WTC11 (cell line): ENCODE measurements at regions not wholly inside any gene's neighbourhood (a gene's known extent, or its start where the extent isn't known, plus 50 kb on each side); places are given as distances from the start of the nearest gene placed in this dataset.
"Not testable (repeated sequence)": the region's sequence is repeated elsewhere in the genome, so short reads cannot be mapped to it uniquely, and the experiment has no call there.

ENCODE experiments used
- ATAC-seq: fragments of 200-7000 bp; cut with Tn5 transposase; 2 replicates; pipeline ENCODE4 v1.10.0; 2021; ENCODE audit warnings: mild to moderate bottlenecking, moderate library complexity
- CTCF ChIA-PET: fragments of 300-600 bp; sonication (Branson Sonifier 250); formaldehyde crosslinking; loops from one replicate; lab custom pipeline; 2021; ENCODE audit warnings: antibody characterized with exemption; lab: Charles Lee
- POLR2A ChIA-PET: fragments of 350-600 bp; sonication (Branson Sonifier 250); formaldehyde crosslinking; loops from one replicate; lab custom pipeline; 2021; ENCODE audit warnings: antibody characterized with exemption; lab: Charles Lee
- DNase-seq: peaks from one replicate; pipeline ENCODE4 v3.0.0; 2021; ENCODE audit warnings: low spot score
- H3K27ac Mint-ChIP-seq: 2 replicates; pipeline ENCODE4 v1.8.0; 2021; ENCODE audit warnings: mixed read lengths
- H3K27me3 Mint-ChIP-seq: 2 replicates; pipeline ENCODE4 v1.8.0; 2021; ENCODE audit warnings: low read depth, mild to moderate bottlenecking, moderate library complexity, mixed read lengths
- H3K36me3 Mint-ChIP-seq: 2 replicates; pipeline ENCODE4 v1.8.0; 2021; ENCODE audit warnings: mixed read lengths
- H3K4me1 Mint-ChIP-seq: 2 replicates; pipeline ENCODE4 v1.8.0; 2022; ENCODE audit warnings: mixed read lengths
- H3K4me3 Mint-ChIP-seq: 2 replicates; pipeline ENCODE4 v1.8.0; 2021; ENCODE audit warnings: mild to moderate bottlenecking, moderate library complexity, mixed read lengths
- H3K9me3 Mint-ChIP-seq: 2 replicates; pipeline ENCODE4 v1.8.0; 2021; ENCODE audit warnings: mixed read lengths
- CREM ChIP-seq: sonication (generic); formaldehyde crosslinking; IDR thresholded peaks from 2 replicates; pipeline ENCODE4 v1.8.1; 2022; ENCODE audit warnings: mild to moderate bottlenecking, missing genetic modification reagents, moderate library complexity
- IRF2 ChIP-seq: sonication (generic); formaldehyde crosslinking; IDR thresholded peaks from 2 replicates; pipeline ENCODE4 v1.8.0; 2022; ENCODE audit warnings: low read depth, missing genetic modification reagents, borderline replicate concordance
- OVOL2 ChIP-seq: fragments of 250-450 bp; sonication (Bioruptor Pico); IDR thresholded peaks from 2 replicates; pipeline ENCODE4 v1.9.0; 2021; ENCODE audit warnings: mild to moderate bottlenecking, borderline replicate concordance
- SMAD3 ChIP-seq: sonication (generic); formaldehyde crosslinking; IDR thresholded peaks from 2 replicates; pipeline ENCODE4 v1.8.0; 2022; ENCODE audit warnings: missing genetic modification reagents, mild to moderate bottlenecking, borderline replicate concordance
- ZNF232 ChIP-seq: sonication (generic); formaldehyde crosslinking; IDR thresholded peaks from 2 replicates; pipeline ENCODE4 v1.8.0; 2022; ENCODE audit warnings: mild to moderate bottlenecking, missing genetic modification reagents
- ZNF281 ChIP-seq: sonication (generic); formaldehyde crosslinking; IDR thresholded peaks from 2 replicates; pipeline ENCODE4 v1.8.0; 2023; ENCODE audit warnings: mild to moderate bottlenecking, missing genetic modification reagents
- ZNF532 ChIP-seq: fragments of 250-450 bp; sonication (Bioruptor Pico); IDR thresholded peaks from 2 replicates; pipeline ENCODE4 v1.9.0; 2021; ENCODE audit warnings: mild to moderate bottlenecking, borderline replicate concordance
- ZSCAN18 ChIP-seq: fragments of 250-450 bp; sonication (Bioruptor Pico); IDR thresholded peaks from 2 replicates; pipeline ENCODE4 v2.1.2; 2022; ENCODE audit warnings: mild to moderate bottlenecking, moderate library complexity
- TF ChIP-seq, protein P1 (sequence below): sonication (generic); formaldehyde crosslinking; IDR thresholded peaks from 2 replicates; pipeline ENCODE4 v1.8.1; 2023; ENCODE audit warnings: mild to moderate bottlenecking, missing genetic modification reagents, moderate library complexity
- TF ChIP-seq, protein P2 (sequence below): sonication (generic); formaldehyde crosslinking; conservative IDR thresholded peaks from 2 replicates; pipeline ENCODE4 v1.8.1; 2023; ENCODE audit warnings: mild to moderate bottlenecking, low read depth, missing genetic modification reagents, moderate library complexity
- TF ChIP-seq, protein P3 (sequence below): fragments of 200-600 bp; IDR thresholded peaks from 2 replicates; pipeline ENCODE4 v1.8.0; 2022; ENCODE audit warnings: antibody characterized with exemption

GRCh38 chr4:111154934-111155333 lies 532.1 kb upstream of the PITX2 start:
- no peak for TF ChIP-seq ZSCAN18
- no peak for TF ChIP-seq OVOL2 (CRISPR knock-in tag)
- no peak for TF ChIP-seq CREM (CRISPR knock-in tag)
- TF ChIP-seq, protein P1, sequence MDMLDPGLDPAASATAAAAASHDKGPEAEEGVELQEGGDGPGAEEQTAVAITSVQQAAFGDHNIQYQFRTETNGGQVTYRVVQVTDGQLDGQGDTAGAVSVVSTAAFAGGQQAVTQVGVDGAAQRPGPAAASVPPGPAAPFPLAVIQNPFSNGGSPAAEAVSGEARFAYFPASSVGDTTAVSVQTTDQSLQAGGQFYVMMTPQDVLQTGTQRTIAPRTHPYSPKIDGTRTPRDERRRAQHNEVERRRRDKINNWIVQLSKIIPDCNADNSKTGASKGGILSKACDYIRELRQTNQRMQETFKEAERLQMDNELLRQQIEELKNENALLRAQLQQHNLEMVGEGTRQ: no peak
- no peak for TF ChIP-seq IRF2
- TF ChIP-seq, protein P2, sequence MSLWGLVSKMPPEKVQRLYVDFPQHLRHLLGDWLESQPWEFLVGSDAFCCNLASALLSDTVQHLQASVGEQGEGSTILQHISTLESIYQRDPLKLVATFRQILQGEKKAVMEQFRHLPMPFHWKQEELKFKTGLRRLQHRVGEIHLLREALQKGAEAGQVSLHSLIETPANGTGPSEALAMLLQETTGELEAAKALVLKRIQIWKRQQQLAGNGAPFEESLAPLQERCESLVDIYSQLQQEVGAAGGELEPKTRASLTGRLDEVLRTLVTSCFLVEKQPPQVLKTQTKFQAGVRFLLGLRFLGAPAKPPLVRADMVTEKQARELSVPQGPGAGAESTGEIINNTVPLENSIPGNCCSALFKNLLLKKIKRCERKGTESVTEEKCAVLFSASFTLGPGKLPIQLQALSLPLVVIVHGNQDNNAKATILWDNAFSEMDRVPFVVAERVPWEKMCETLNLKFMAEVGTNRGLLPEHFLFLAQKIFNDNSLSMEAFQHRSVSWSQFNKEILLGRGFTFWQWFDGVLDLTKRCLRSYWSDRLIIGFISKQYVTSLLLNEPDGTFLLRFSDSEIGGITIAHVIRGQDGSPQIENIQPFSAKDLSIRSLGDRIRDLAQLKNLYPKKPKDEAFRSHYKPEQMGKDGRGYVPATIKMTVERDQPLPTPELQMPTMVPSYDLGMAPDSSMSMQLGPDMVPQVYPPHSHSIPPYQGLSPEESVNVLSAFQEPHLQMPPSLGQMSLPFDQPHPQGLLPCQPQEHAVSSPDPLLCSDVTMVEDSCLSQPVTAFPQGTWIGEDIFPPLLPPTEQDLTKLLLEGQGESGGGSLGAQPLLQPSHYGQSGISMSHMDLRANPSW (CRISPR knock-in tag): no peak
- no peak for TF ChIP-seq ZNF232 (CRISPR knock-in tag)
- no peak for TF ChIP-seq ZNF532 (CRISPR knock-in tag)
- TF ChIP-seq, all 79 proteins: peak for 0
- Mint-ChIP-seq H3K27ac (no peak overlapping the region), H3K9me3 (peaks cover 27% of the 10 kb centered on the region), H3K4me3 (no peak overlapping the region), H3K4me1 (no peaks in the 10 kb centered on the region), H3K36me3 (peaks cover 20% of the 10 kb centered on the region), H3K27me3 (0 out of 2 replicates have a peak, but pooled peaks cover under 1% of the 10 kb centered on the region)
- ChIA-PET CTCF (interaction anchor here (1.2 kb wide), 1 partner anchor 10 kb away, joined by 3 read pairs; no protein-coding TSS in a partner anchor), POLR2A (no interaction called here)
- DNase-seq (no peak), ATAC-seq (no peak)

DNA sequence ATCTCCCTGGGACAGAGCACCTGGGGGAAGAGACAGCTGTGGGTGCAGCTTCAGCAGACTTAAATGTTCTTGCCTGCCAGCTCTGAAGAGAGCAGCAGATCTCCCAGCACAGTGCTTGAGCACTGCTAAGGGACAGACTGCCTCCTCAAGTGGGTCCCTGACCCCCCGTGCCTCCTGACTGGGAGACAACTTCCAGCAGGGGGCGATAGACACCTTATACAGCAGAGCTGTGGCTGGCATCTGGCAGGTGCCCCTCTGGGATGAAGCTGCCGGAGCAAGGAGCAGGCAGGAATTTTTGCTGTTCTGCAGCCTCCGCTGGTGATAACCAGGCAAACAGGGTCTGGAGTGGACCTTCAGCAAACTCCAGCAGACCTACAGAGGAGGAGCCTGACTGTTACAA lies 541.7 kb upstream of the PITX2 start:
- H3K4me3 Mint-ChIP-seq, POLR2A ChIA-PET, H3K36me3 Mint-ChIP-seq, H3K4me1 Mint-ChIP-seq, H3K27ac Mint-ChIP-seq, ATAC-seq: not testable (repeated sequence)
- Mint-ChIP-seq H3K27me3 (peaks cover 35% of the 10 kb centered on the region), H3K9me3 (peaks cover 37% of the 10 kb centered on the region)
- peak; percentile 84 for DNase-seq
- CTCF ChIA-PET: interaction anchor here (0.6 to 1.2 kb wide), 7 partner anchors 10 to 535 kb away, joined by 3 to 12 read pairs (median 4); no protein-coding TSS in a partner anchor
- TF ChIP-seq, protein P3, sequence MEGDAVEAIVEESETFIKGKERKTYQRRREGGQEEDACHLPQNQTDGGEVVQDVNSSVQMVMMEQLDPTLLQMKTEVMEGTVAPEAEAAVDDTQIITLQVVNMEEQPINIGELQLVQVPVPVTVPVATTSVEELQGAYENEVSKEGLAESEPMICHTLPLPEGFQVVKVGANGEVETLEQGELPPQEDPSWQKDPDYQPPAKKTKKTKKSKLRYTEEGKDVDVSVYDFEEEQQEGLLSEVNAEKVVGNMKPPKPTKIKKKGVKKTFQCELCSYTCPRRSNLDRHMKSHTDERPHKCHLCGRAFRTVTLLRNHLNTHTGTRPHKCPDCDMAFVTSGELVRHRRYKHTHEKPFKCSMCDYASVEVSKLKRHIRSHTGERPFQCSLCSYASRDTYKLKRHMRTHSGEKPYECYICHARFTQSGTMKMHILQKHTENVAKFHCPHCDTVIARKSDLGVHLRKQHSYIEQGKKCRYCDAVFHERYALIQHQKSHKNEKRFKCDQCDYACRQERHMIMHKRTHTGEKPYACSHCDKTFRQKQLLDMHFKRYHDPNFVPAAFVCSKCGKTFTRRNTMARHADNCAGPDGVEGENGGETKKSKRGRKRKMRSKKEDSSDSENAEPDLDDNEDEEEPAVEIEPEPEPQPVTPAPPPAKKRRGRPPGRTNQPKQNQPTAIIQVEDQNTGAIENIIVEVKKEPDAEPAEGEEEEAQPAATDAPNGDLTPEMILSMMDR: peak; percentile 67; the same call in 1 of the 2 replicates

GRCh38 chr4:111174331-111174730 lies 551.5 kb upstream of the PITX2 start:
- Mint-ChIP-seq H3K27ac (no peak overlapping the region), H3K9me3 (0 out of 2 replicates have a peak, but pooled peaks cover 2% of the 10 kb centered on the region), H3K36me3 (no peaks in the 10 kb centered on the region), H3K27me3 (no peaks in the 10 kb centered on the region; the same call in none of the 2 replicates), H3K4me3 (no peak overlapping the region), H3K4me1 (peaks cover 3% of the 10 kb centered on the region; the same call in 1 of the 2 replicates)
- TF ChIP-seq SMAD3 (CRISPR knock-in tag): no peak
- TF ChIP-seq, protein P3: no peak
- no peak for TF ChIP-seq ZNF281
- no peak for ATAC-seq
- no peak for DNase-seq
- ChIA-PET POLR2A (no interaction called here), CTCF (no interaction called here)
